Upper lobe of left lung (tissue), 6 donors: ENCODE measurements at regions not wholly inside any gene's neighbourhood (a gene's known extent, or its start where the extent isn't known, plus 50 kb on each side); places are given as distances from the start of the nearest gene placed in this dataset.

Experiments
- ATAC-seq, 2 donors: fragments of 200-7000 bp; cut with Tn5 transposase; one replicate each; pipeline ENCODE4 v1.9.1; 2022; ENCODE audit warnings: mild to moderate bottlenecking in 2 of 2, moderate library complexity in 2 of 2; ENCODE audit not compliant: low FRiP score in 2 of 2
- DNase-seq, 2 donors: peaks; one replicate each; pipeline ENCODE4 v3.0.0-alpha.2; 2019 to 2020
- H3K27ac ChIP-seq, 4 donors: fragments of 200-600 bp; sonication (generic); one replicate each; pipeline ENCODE4 v1.5.1; 2016 to 2019
- H3K27me3 ChIP-seq, 4 donors: fragments of 200-600 bp; sonication (generic); one replicate each; pipeline ENCODE4 v1.5.1; 2017 to 2019
- H3K36me3 ChIP-seq, 4 donors: fragments of 200-600 bp; sonication (generic); one replicate each; pipeline ENCODE4 v1.5.1; 2016 to 2019
- H3K4me1 ChIP-seq, 4 donors: fragments of 200-600 bp; sonication (generic); one replicate each; pipeline ENCODE4 v1.5.1; 2018 to 2019
- H3K4me3 ChIP-seq, 4 donors: fragments of 200-600 bp; sonication (generic); one replicate each; pipeline ENCODE4 v1.5.1; 2017 to 2019; ENCODE audit warnings: mild to moderate bottlenecking in 2 of 4, moderate library complexity in 1 of 4
- H3K9me3 ChIP-seq, 4 donors: fragments of 200-600 bp; sonication (generic); one replicate each; pipeline ENCODE4 v1.5.1; 2018 to 2019
- CTCF ChIP-seq, 6 experiments: fragments of 450-650 bp in 4 of 6; fragments of 200-600 bp in 2 of 6; sonication (generic) in 2 of 6; IDR thresholded peaks; one replicate each; pipeline ENCODE4 v1.5.1; 2016 to 2019; ENCODE audit warnings: antibody characterized with exemption in 6 of 6
- EP300 ChIP-seq, 4 donors: sonication (generic); formaldehyde crosslinking; IDR thresholded peaks; one replicate each; pipeline ENCODE4 v1.5.1; 2017; ENCODE audit warnings: antibody characterized with exemption in 4 of 4, control low read depth in 2 of 4
- POLR2A ChIP-seq, 4 donors: fragments of 450-650 bp; IDR thresholded peaks; one replicate each; pipeline ENCODE4 v1.5.1; 2016 to 2017; ENCODE audit warnings: antibody characterized with exemption in 4 of 4, mild to moderate bottlenecking in 2 of 4
- POLR2AphosphoS5 ChIP-seq, 2 donors: sonication (generic); formaldehyde crosslinking; IDR thresholded peaks; one replicate each; pipeline ENCODE4 v1.5.1; 2017; ENCODE audit warnings: antibody characterized with exemption in 2 of 2
- WGBS, 2 donors: methylation state at CpG; one replicate each; pipeline ENCODE4 v1.1.5; 2017 to 2018; 5-methylcytosine and 5-hydroxymethylcytosine counted together
- donor health status: DM: no; HTN: no; CAD: no; lungs with moderate emphysema.
- donor health status: DM: no; HTN: yes; CAD: no; lungs with severe emphysema.

- Histone ChIP-seq H3K4me3 (no peak overlapping the region), H3K27ac (no peak overlapping the region), H3K36me3 (no peaks in the 10 kb centered on the region), H3K4me1 (no peaks in the 10 kb centered on the region), H3K9me3 (no peaks in the 10 kb centered on the region), H3K27me3 (no peaks in the 10 kb centered on the region)
- TF ChIP-seq CTCF (IDR thresholded peaks at IDR 0.05) (no peak), POLR2A (IDR thresholded peaks at IDR 0.05) (no peak), POLR2AphosphoS5 (IDR thresholded peaks at IDR 0.05) (no peak), EP300 (IDR thresholded peaks at IDR 0.05) (no peak)
- ATAC-seq, result no peak
- WGBS, 2 donors, result 85 to 91% methylated on average over 4 of the region's 4 CpGs
- no peak for DNase-seq
Measured at GRCh38 chr9:87167582-87167981, 220.3 kb upstream of the GAS1 start.

- DNase-seq, result no peak
- TF ChIP-seq CTCF (IDR thresholded peaks at IDR 0.05) (no peak), POLR2A (IDR thresholded peaks at IDR 0.05) (no peak), POLR2AphosphoS5 (IDR thresholded peaks at IDR 0.05) (no peak), EP300 (IDR thresholded peaks at IDR 0.05) (no peak)
Measured at GRCh38 chr9:87178302-87178701, 231.0 kb upstream of the GAS1 start.

GRCh38 chr9:87179553-87180340 lies 232.4 kb upstream of the GAS1 start:
- DNase-seq (no peak), ATAC-seq (no peak)
- H3K9me3 ChIP-seq, result no peaks in the 10 kb centered on the region
- 77 to 84% methylated on average over 7 of the region's 7 CpGs for WGBS, 2 donors
- TF ChIP-seq EP300 (IDR thresholded peaks at IDR 0.05), result no peak
- TF ChIP-seq POLR2A (IDR thresholded peaks at IDR 0.05), result no peak
- TF ChIP-seq POLR2AphosphoS5 (IDR thresholded peaks at IDR 0.05), result no peak
- TF ChIP-seq CTCF (IDR thresholded peaks at IDR 0.05), result no peak
- no peaks in the 10 kb centered on the region for H3K36me3 ChIP-seq
- no peak overlapping the region for H3K27ac ChIP-seq
- H3K4me1 ChIP-seq, result no peaks in the 10 kb centered on the region
- H3K27me3 ChIP-seq, result no peaks in the 10 kb centered on the region
- no peak overlapping the region for H3K4me3 ChIP-seq

More at GRCh38 chr9:87178302-87178701, 231.0 kb upstream of the GAS1 start:
- H3K9me3 ChIP-seq, result no peaks in the 10 kb centered on the region
- ATAC-seq, result no peak
- H3K36me3 ChIP-seq, result no peaks in the 10 kb centered on the region
- H3K27ac ChIP-seq, result no peak overlapping the region
- H3K27me3 ChIP-seq, result no peaks in the 10 kb centered on the region
- H3K4me3 ChIP-seq, result no peak overlapping the region
- H3K4me1 ChIP-seq, result no peaks in the 10 kb centered on the region

GRCh38 chr9:87180361-87180760 lies 233.1 kb upstream of the GAS1 start:
- no peak overlapping the region for H3K4me3 ChIP-seq
- ATAC-seq, result no peak
- no peaks in the 10 kb centered on the region for H3K36me3 ChIP-seq
- TF ChIP-seq CTCF (IDR thresholded peaks at IDR 0.05) (no peak), POLR2A (IDR thresholded peaks at IDR 0.05) (no peak), POLR2AphosphoS5 (IDR thresholded peaks at IDR 0.05) (no peak), EP300 (IDR thresholded peaks at IDR 0.05) (no peak)
- 53 to 54% methylated on average over 5 of the region's 5 CpGs for WGBS, 2 donors
- H3K4me1 ChIP-seq, result no peaks in the 10 kb centered on the region
- no peaks in the 10 kb centered on the region for H3K27me3 ChIP-seq
- no peak overlapping the region for H3K27ac ChIP-seq
- no peak for DNase-seq
- no peaks in the 10 kb centered on the region for H3K9me3 ChIP-seq

- 90 to 91% methylated on average over 2 of the region's 2 CpGs for WGBS, 2 donors
- no peaks in the 10 kb centered on the region for H3K4me1 ChIP-seq
- TF ChIP-seq EP300 (IDR thresholded peaks at IDR 0.05), result no peak
- no peak for TF ChIP-seq POLR2A (IDR thresholded peaks at IDR 0.05)
- TF ChIP-seq POLR2AphosphoS5 (IDR thresholded peaks at IDR 0.05), result no peak
- no peak for TF ChIP-seq CTCF (IDR thresholded peaks at IDR 0.05)
Measured at GRCh38 chr9:87180841-87181240, 233.5 kb upstream of the GAS1 start.

More at GRCh38 chr9:87180841-87181240, 233.5 kb upstream of the GAS1 start:
- DNase-seq (no peak), ATAC-seq (no peak)
- no peaks in the 10 kb centered on the region for H3K9me3 ChIP-seq
- no peak overlapping the region for H3K27ac ChIP-seq
- no peaks in the 10 kb centered on the region for H3K27me3 ChIP-seq
- H3K4me3 ChIP-seq, result no peak overlapping the region
- no peaks in the 10 kb centered on the region for H3K36me3 ChIP-seq
